GM12874 (cell line): ENCODE measurements at regions not wholly inside any gene's neighbourhood (a gene's known extent, or its start where the extent isn't known, plus 50 kb on each side); places are given as distances from the start of the nearest gene placed in this dataset.

Source experiments
- CTCF ChIP-seq: IDR thresholded peaks from 2 replicates; pipeline ENCODE4 v1.5.1; 2011; ENCODE audit warnings: low read depth, mild to moderate bottlenecking, control low read depth, low read length, moderate library complexity; ENCODE audit not compliant: insufficient read depth

GRCh38 chr11:82676483-82677094, 57.1 kb downstream of the FAM181B start:
- peak; percentile 30; the same call in 1 of the 2 replicates for TF ChIP-seq CTCF

- TF ChIP-seq CTCF, result no peak
These were observed 57.8 kb downstream of the FAM181B start for GRCh38 chr11:82675838-82676237.

GRCh38 chr11:82673631-82674030, 60.0 kb downstream of the FAM181B start:
- TF ChIP-seq CTCF, result no peak

- no peak for TF ChIP-seq CTCF
These were observed 62.2 kb downstream of the FAM181B start for GRCh38 chr11:82671451-82671850.

GRCh38 chr11:82663535-82663934, 70.1 kb downstream of the FAM181B start:
- TF ChIP-seq CTCF, result no peak

- no peak for TF ChIP-seq CTCF
These were observed 79.9 kb downstream of the FAM181B start for GRCh38 chr11:82653752-82654151.

GRCh38 chr11:82639251-82639650, 94.4 kb downstream of the FAM181B start:
- no peak for TF ChIP-seq CTCF

- TF ChIP-seq CTCF, result no peak
These were observed 97.0 kb downstream of the FAM181B start for GRCh38 chr11:82636615-82637014.
